ENCODE measurements at regions not wholly inside any gene's neighbourhood (a gene's known extent, or its start where the extent isn't known, plus 50 kb on each side); places are given as distances from the start of the nearest gene placed in this dataset.

GRCh38 chr5:162641142-162641813 is 573.7 kb downstream of the GABRG2 start (continued):
- TF ChIP-seq USF2 (IDR thresholded peaks at IDR 0.05; ENCODE audit: borderline replicate concordance, low read depth, low read length) (no peak), GATA2 (CRISPR knock-in tag; IDR thresholded peaks at IDR 0.05) (no peak), ZBTB33 (IDR thresholded peaks at IDR 0.05; ENCODE audit: borderline replicate concordance, low read depth) (no peak), MAX (IDR thresholded peaks at IDR 0.05; ENCODE audit: low read depth) (no peak), PBX3 (IDR thresholded peaks at IDR 0.05) (no peak), TEAD4 (IDR thresholded peaks at IDR 0.05; ENCODE audit: borderline replicate concordance, insufficient read depth) (no peak), CTCF (IDR thresholded peaks at IDR 0.05) (no peak)

- H3K9me2 ChIP-seq, result no peaks in the 10 kb centered on the region
- ChIA-PET POLR2A (no interaction called here), CTCF (no interaction called here)
- no peak for DNase-seq
- H3K27ac ChIP-seq (ENCODE audit: low read depth in 2 of 2, low read length in 1 of 2), result no peak overlapping the region
- no peaks in the 10 kb centered on the region for H3K36me3 ChIP-seq (replicated peaks in 1 of 2; ENCODE audit: control insufficient read depth in 1 of 2, insufficient read depth in 2 of 2, low read length in 1 of 2)
- H3K9me3 ChIP-seq, result peaks cover 4% of the 10 kb centered on the region; the same call in 1 of the 2 replicates
- H3K9ac ChIP-seq, result no peak overlapping the region
- no peak overlapping the region for H3K4me2 ChIP-seq
- no peaks in the 10 kb centered on the region for H3K4me1 ChIP-seq (ENCODE audit: control insufficient read depth in 1 of 2, insufficient read depth in 2 of 2, low read depth in 1 of 2, low read length in 1 of 2)
- no peaks in the 10 kb centered on the region for H3K79me2 ChIP-seq (ENCODE audit: insufficient read depth)
- no peaks in the 10 kb centered on the region for H3K27me3 ChIP-seq (ENCODE audit: insufficient read depth)
- no peaks in the 10 kb centered on the region for H3F3A ChIP-seq (replicated peaks; ENCODE audit: insufficient read depth)
- H3K4me3 ChIP-seq (ENCODE audit: low read depth in 2 of 2, low read length in 1 of 2), result no peak overlapping the region
- WGBS (ENCODE audit: low lambda C conversion rate), result 0% methylated on average over 1 of the region's 1 CpG
- no peaks in the 10 kb centered on the region for H4K20me1 ChIP-seq (ENCODE audit: insufficient read depth)
- H2AFZ ChIP-seq (ENCODE audit: low read depth), result no peak overlapping the region
- no peak for TF ChIP-seq TCF12 (IDR thresholded peaks at IDR 0.05)
- TF ChIP-seq USF2 (IDR thresholded peaks at IDR 0.05; ENCODE audit: borderline replicate concordance, low read depth, low read length), result no peak
- TF ChIP-seq EZH2phosphoT487 (IDR thresholded peaks at IDR 0.05; ENCODE audit: borderline replicate concordance, low read depth), result no peak
- TF ChIP-seq NRF1 (IDR thresholded peaks at IDR 0.05; ENCODE audit: low read depth, low read length), result no peak
- TF ChIP-seq MAX (IDR thresholded peaks at IDR 0.05; ENCODE audit: low read depth), result no peak
- no peak for TF ChIP-seq REST (IDR thresholded peaks at IDR 0.05; ENCODE audit: low read depth, low read length)
- no peak for TF ChIP-seq TAF1 (IDR thresholded peaks at IDR 0.05; ENCODE audit: borderline replicate concordance, low read depth, low read length)
- no peak for TF ChIP-seq RXRA (IDR thresholded peaks at IDR 0.05; ENCODE audit: borderline replicate concordance, low read depth)
- no peak for TF ChIP-seq MXI1 (IDR thresholded peaks at IDR 0.05; ENCODE audit: low read depth, low read length)
- no peak for TF ChIP-seq RCOR1 (IDR thresholded peaks at IDR 0.05; ENCODE audit: low read length)
- no peak for TF ChIP-seq NFIC (IDR thresholded peaks at IDR 0.05; ENCODE audit: borderline replicate concordance)
- no peak for TF ChIP-seq JUND (IDR thresholded peaks at IDR 0.05)
- no peak for TF ChIP-seq GABPA (IDR thresholded peaks at IDR 0.05; ENCODE audit: low read depth)
These were observed 587.3 kb downstream of the GABRG2 start for GRCh38 chr5:162654661-162655405.

All from SK-N-SH (cell line).